ENCODE measurements at regions not wholly inside any gene's neighbourhood (a gene's known extent, or its start where the extent isn't known, plus 50 kb on each side); places are given as distances from the start of the nearest gene placed in this dataset.

GRCh38 chr2:16243411-16243996, 303.2 kb downstream of the MYCN start:
- no peak for TF ChIP-seq CTCF (conservative IDR thresholded peaks at IDR 0.05 in 1 of 2, IDR thresholded peaks at IDR 0.05 in 1 of 2; ENCODE audit: extremely low read depth in 1 of 2, insufficient read depth in 1 of 2, low read depth in 1 of 2, low read length in 2 of 2)
- TF ChIP-seq EZH2 (IDR thresholded peaks at IDR 0.05; ENCODE audit: borderline replicate concordance, low read length) = no peak
